K562 (cell line): ENCODE measurements at regions not wholly inside any gene's neighbourhood (a gene's known extent, or its start where the extent isn't known, plus 50 kb on each side); places are given as distances from the start of the nearest gene placed in this dataset.
A peak's percentile ranks its signal among the peaks of the same experiment; 100 is the strongest.

Experiments used
- ATAC-seq: fragments of 200-7000 bp; cut with Tn5 transposase; 3 replicates; pipeline ENCODE4 v1.9.1; 2020; ENCODE audit warnings: moderate library complexity
- BruUV-seq: library from RNA; stranded (reverse); fragments of 400-500 nt; replicated peaks from 2 replicates; lab custom pipeline; 2021; lab: Mats Ljungman, UMichigan
- CTCF ChIA-PET: fragments of 300-600 bp; formaldehyde crosslinking; extraction: SDS; loops from one replicate; lab custom pipeline; 2021; ENCODE audit warnings: low intra/inter-chr PET ratio; lab: Yijun Ruan, JAX
- POLR2A ChIA-PET: fragments of 300-600, 350-650 bp; sonication (Branson Sonifier 250); formaldehyde crosslinking; extraction: SDS; loops from one replicate; lab custom pipeline; 2021; ENCODE audit warnings: antibody characterized with exemption, inconsistent platforms; lab: Yijun Ruan, JAX
- DNase-seq, 4 experiments: peaks; one replicate each; pipeline versions ENCODE4 v3.0.0 to v3.0.0-alpha.2; 2011 to 2018; ENCODE audit warnings: low spot score in 3 of 4, mixed read lengths in 3 of 4; ENCODE audit errors: extremely low read depth in 1 of 4
- FAIRE-seq: peaks from 2 replicates; lab custom pipeline; 2011; peaks lifted over from hg19 to GRCh38; lab: Jason Lieb, UNC
- H2AFZ ChIP-seq: 2 replicates; pipeline ENCODE4 v1.6.0; 2011; ENCODE audit warnings: low read depth, low read length, control low read depth, inconsistent platforms
- H3K27ac ChIP-seq: fragments of 200-600 bp; 3 replicates; pipeline ENCODE4 v1.8.0; 2011; ENCODE audit warnings: low read depth, mild to moderate bottlenecking, control low read depth, inconsistent platforms, low read length, moderate library complexity, mixed read lengths; ENCODE audit errors: extremely low read depth
- H3K27me3 ChIP-seq, 2 experiments: fragments of 300-600 bp in 1 of 2; 2 replicates in 1 of 2; 3 replicates in 1 of 2; pipeline versions ENCODE4 v1.6.0 to v1.8.0; 2011; ENCODE audit warnings: inconsistent platforms in 2 of 2, low read length in 2 of 2, mild to moderate bottlenecking in 1 of 2, mixed read lengths in 1 of 2, moderate library complexity in 1 of 2; ENCODE audit not compliant: control insufficient read depth in 2 of 2, insufficient read depth in 2 of 2
- H3K36me3 ChIP-seq: fragments of 300-600 bp; 3 replicates; pipeline ENCODE4 v1.8.0; 2011; ENCODE audit warnings: mild to moderate bottlenecking, low read length, inconsistent platforms; ENCODE audit not compliant: control insufficient read depth, insufficient read depth
- H3K4me1 ChIP-seq, 2 experiments: fragments of 200-600 bp in 1 of 2; replicated peaks in 1 of 2; 2 replicates in 1 of 2; 3 replicates in 1 of 2; pipeline versions ENCODE4 v1.5.1 to v1.8.0; 2011; ENCODE audit warnings: inconsistent platforms in 2 of 2, low read length in 2 of 2, mild to moderate bottlenecking in 1 of 2, mixed read lengths in 1 of 2, moderate library complexity in 1 of 2; ENCODE audit not compliant: control insufficient read depth in 2 of 2, insufficient read depth in 2 of 2
- H3K4me2 ChIP-seq: 2 replicates; pipeline ENCODE4 v1.6.1; 2011; ENCODE audit warnings: low read length, control low read depth, inconsistent platforms, mixed read lengths; ENCODE audit not compliant: insufficient read depth
- H3K4me3 ChIP-seq: fragments of 200-600 bp; sonication (generic), shearing (Covaris generic); 2 replicates; pipeline ENCODE4 v1.5.1; 2016; ENCODE audit warnings: control low read depth, inconsistent platforms
- H3K79me2 ChIP-seq: fragments of 200-600 bp; 3 replicates; pipeline ENCODE4 v1.8.0; 2011; ENCODE audit warnings: low read length, inconsistent platforms; ENCODE audit not compliant: control insufficient read depth, insufficient read depth
- H3K9ac ChIP-seq, 2 experiments: 2 replicates each; pipeline versions ENCODE4 v1.6.0 to v1.6.1; 2011; ENCODE audit warnings: low read depth in 2 of 2, low read length in 2 of 2, control low read depth in 1 of 2, inconsistent platforms in 1 of 2, mild to moderate bottlenecking in 1 of 2, mixed read lengths in 1 of 2; ENCODE audit not compliant: insufficient read depth in 1 of 2
- H3K9me1 ChIP-seq: one replicate; pipeline ENCODE4 v1.6.0; 2011; ENCODE audit warnings: inconsistent platforms, mild to moderate bottlenecking, low read length, moderate library complexity; ENCODE audit not compliant: control insufficient read depth, insufficient read depth
- H3K9me3 ChIP-seq: replicated peaks from 2 replicates; pipeline ENCODE4 v1.5.1; 2011; ENCODE audit warnings: low read depth, low read length, inconsistent platforms; ENCODE audit not compliant: control insufficient read depth, insufficient read depth
- H4K20me1 ChIP-seq: replicated peaks from 2 replicates; pipeline ENCODE4 v1.6.1; 2011; ENCODE audit warnings: low read length, inconsistent platforms, mixed read lengths; ENCODE audit not compliant: control insufficient read depth, insufficient read depth
- CEBPB ChIP-seq: fragments of 450-650 bp; IDR thresholded peaks from 2 replicates; pipeline ENCODE4 v1.6.1; 2016; ENCODE audit warnings: missing genetic modification characterization, missing compliant biosample characterization
- CEBPG ChIP-seq, 3 experiments: fragments of 200-800 bp in 1 of 3; sonication (Bioruptor generic) in 1 of 3; sonication (generic) in 1 of 3; formaldehyde crosslinking in 1 of 3; IDR thresholded peaks in 2 of 3; conservative IDR thresholded peaks in 1 of 3; 2 replicates each; pipeline versions ENCODE4 v1.6.1 to v1.8.0; 2016 to 2022; ENCODE audit warnings: missing compliant biosample characterization in 2 of 3, missing genetic modification characterization in 2 of 3, mild to moderate bottlenecking in 1 of 3, missing genetic modification reagents in 1 of 3
- HNRNPH1 ChIP-seq: fragments of 200-400 bp; formaldehyde crosslinking; optimal IDR thresholded peaks from 2 replicates; pipeline ENCODE3; 2017; ENCODE audit warnings: low read depth, mild to moderate bottlenecking, low read length, moderate library complexity
- RAD21 ChIP-seq, 2 experiments: fragments of 250-450 bp in 1 of 2; fragments of 450-650 bp in 1 of 2; sonication (Bioruptor Pico) in 1 of 2; formaldehyde crosslinking in 1 of 2; IDR thresholded peaks in 1 of 2; conservative IDR thresholded peaks in 1 of 2; 2 replicates each; pipeline versions ENCODE4 v1.4.0 to v1.8.0; 2020 to 2022; ENCODE audit warnings: mild to moderate bottlenecking in 2 of 2, moderate library complexity in 1 of 2
- ZNF696 ChIP-seq: fragments of 250-450 bp; sonication (Bioruptor Pico); conservative IDR thresholded peaks from 2 replicates; pipeline ENCODE4 v1.4.0; 2020; ENCODE audit warnings: mild to moderate bottlenecking, moderate library complexity
- WGBS: fragments of 100-300 bp; shearing (Covaris generic); methylation state at CpG from one replicate; pipeline ENCODE4 v1.1.6; 2016; ENCODE audit warnings: low coverage, mixed read lengths; ENCODE audit not compliant: insufficient coverage; ENCODE audit errors: missing lambda C conversion rate; 5-methylcytosine and 5-hydroxymethylcytosine counted together
- in situ Hi-C: fragments of 300-500 bp; cut with MboI; formaldehyde crosslinking; loops from 4 replicates; pipeline ENCODE4 v1.15.0; 2018; ENCODE audit warnings: inconsistent platforms, mixed read lengths
- intact Hi-C: fragments of 100-400 bp; cut with micrococcal nuclease; formaldehyde crosslinking; loops from 2 replicates; pipeline ENCODE4 v1.14.2; 2022

DNA sequence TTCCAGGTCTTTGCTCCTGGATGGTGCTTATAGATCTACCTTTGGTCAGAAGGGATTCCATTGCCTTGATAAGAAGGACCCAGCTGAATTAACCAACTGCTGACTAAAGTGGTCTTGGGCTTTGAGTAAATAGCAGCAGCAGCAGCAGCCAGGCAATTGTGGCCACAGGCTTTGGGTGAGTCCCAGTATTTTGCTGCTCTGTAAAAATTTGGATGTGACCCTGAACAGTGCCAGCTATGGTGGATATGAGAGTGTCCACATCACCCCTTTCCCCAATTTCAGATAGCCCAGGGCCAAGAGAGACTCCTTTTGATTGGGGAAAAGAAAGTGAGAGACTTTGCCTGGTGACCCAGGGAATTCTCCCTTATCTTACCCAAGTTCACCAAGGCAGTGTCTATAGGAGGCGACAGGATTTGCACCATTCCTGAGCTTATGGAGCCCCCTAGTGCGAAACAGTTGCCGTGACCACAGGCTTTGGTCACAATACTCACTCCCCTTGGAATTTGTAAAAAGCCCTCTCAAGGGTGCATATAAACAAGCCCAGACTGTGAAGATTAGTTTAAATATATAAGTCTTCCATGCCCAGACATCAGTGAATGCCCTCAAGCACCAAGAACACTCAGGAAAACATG, 518.0 kb downstream of the TMA16 start:
- FAIRE-seq, result no peak
- intact Hi-C loops, result no loop called here
- H3K79me2 ChIP-seq, result no peaks in the 10 kb centered on the region

DNA sequence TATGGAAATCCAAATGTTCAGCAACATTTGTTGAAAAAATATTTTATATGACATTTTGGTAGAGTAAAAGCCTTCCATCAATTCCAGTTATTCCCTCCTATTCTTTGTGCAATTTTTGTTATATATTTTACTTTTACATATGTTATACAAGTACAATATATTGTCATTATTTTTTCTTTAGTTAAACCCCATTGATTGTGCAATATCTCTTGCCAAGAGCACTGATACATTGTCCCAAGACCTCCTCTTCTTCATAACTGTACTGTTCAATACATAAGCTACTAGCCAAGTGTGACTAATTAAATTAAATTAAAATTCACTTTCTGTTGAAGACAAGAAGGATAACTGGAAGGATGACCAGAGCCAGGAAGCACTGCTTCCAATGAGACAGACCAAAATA, 527.5 kb downstream of the TMA16 start:
- CTCF ChIA-PET, result no interaction called here
- no peak overlapping the region for H3K4me3 ChIP-seq
- no peaks in the 10 kb centered on the region for H3K79me2 ChIP-seq
- H3K4me2 ChIP-seq, result no peak overlapping the region
- POLR2A ChIA-PET, result no interaction called here
- H3K36me3 ChIP-seq, result no peaks in the 10 kb centered on the region
- DNase-seq, result no peak
- in situ Hi-C loops, result no loop called here
- no peak overlapping the region for H3K27ac ChIP-seq
- H3K9me1 ChIP-seq, result no peaks in the 10 kb centered on the region
- no peaks in the 10 kb centered on the region for H3K4me1 ChIP-seq
- TF ChIP-seq HNRNPH1 (no peak), CEBPB (tag) (peak; percentile 39; the same call in 1 of the 2 replicates), CEBPG (CRISPR knock-in tag; IDR thresholded peaks at IDR 0.05) (no peak), CEBPG (tag; conservative IDR thresholded peaks at IDR 0.05 in 1 of 2, IDR thresholded peaks at IDR 0.05 in 1 of 2) (peak in 1 of 2 experiments; percentile 82; a peak in 2 of 4 replicates)
- H3K9me3 ChIP-seq, result no peaks in the 10 kb centered on the region
- no peak for ATAC-seq
- H3K27me3 ChIP-seq, result no peaks in the 10 kb centered on the region
- no peak overlapping the region for H2AFZ ChIP-seq
- intact Hi-C loops, result loop anchor here (10.0 kb wide), 1 partner anchor 467 kb away; no protein-coding TSS in a partner anchor
- no peak for FAIRE-seq
- H4K20me1 ChIP-seq, result no peaks in the 10 kb centered on the region
- H3K9ac ChIP-seq, result no peak overlapping the region
- no TSS peak for BruUV-seq

More for the DNA sequence above, 518.0 kb downstream of the TMA16 start:
- H3K9ac ChIP-seq, result no peak overlapping the region
- BruUV-seq, result no TSS peak
- no peak overlapping the region for H3K4me2 ChIP-seq
- DNase-seq (peak in 1 of 4 experiments; percentile 4), ATAC-seq (no peak)
- POLR2A ChIA-PET, result no interaction called here
- H3K27ac ChIP-seq, result no peak overlapping the region
- no peaks in the 10 kb centered on the region for H3K27me3 ChIP-seq
- H2AFZ ChIP-seq, result no peak overlapping the region
- H3K36me3 ChIP-seq, result no peaks in the 10 kb centered on the region
- TF ChIP-seq RAD21 (CRISPR knock-in tag; conservative IDR thresholded peaks at IDR 0.05 in 1 of 2, IDR thresholded peaks at IDR 0.05 in 1 of 2) (peak in 1 of 2 experiments; percentile 59; a peak in 3 of 4 replicates), ZNF696 (CRISPR knock-in tag) (no peak)
- TF ChIP-seq, all 486 proteins: peak for 1
- Histone ChIP-seq H3K4me1 (no peaks in the 10 kb centered on the region), H3K4me3 (no peak overlapping the region), H4K20me1 (no peaks in the 10 kb centered on the region), H3K9me1 (no peaks in the 10 kb centered on the region), H3K9me3 (no peaks in the 10 kb centered on the region)
- in situ Hi-C loops, result no loop called here
- WGBS, result 0% methylated on average over 3 of the region's 3 CpGs
- CTCF ChIA-PET, result no interaction called here
